Heart left ventricle (tissue), 16 donors: ENCODE measurements at regions not wholly inside any gene's neighbourhood (a gene's known extent, or its start where the extent isn't known, plus 50 kb on each side); places are given as distances from the start of the nearest gene placed in this dataset.

Source experiments
- ATAC-seq, 4 donors: fragments of 200-7000 bp; cut with Tn5 transposase; one replicate each; pipeline ENCODE4 v1.9.1; 2020 to 2022; ENCODE audit warnings: moderate library complexity in 4 of 4, mild to moderate bottlenecking in 3 of 4, moderate number of reproducible peaks in 1 of 4
- DNase-seq, 5 donors: peaks; one replicate each; pipeline ENCODE4 v3.0.0-alpha.2; 2020
- H3K27ac ChIP-seq, 12 donors: fragments of 200-600 bp; sonication (generic) in 4 of 12; one replicate each; pipeline versions ENCODE4 v1.5.0 to v1.8.0; 2016 to 2022; ENCODE audit warnings: mild to moderate bottlenecking in 2 of 12
- H3K27me3 ChIP-seq, 9 donors: fragments of 200-600 bp; sonication (generic) in 2 of 9; one replicate each; pipeline versions ENCODE4 v1.5.1 to v1.8.0; 2016 to 2022; ENCODE audit warnings: mild to moderate bottlenecking in 3 of 9
- H3K36me3 ChIP-seq, 9 donors: fragments of 200-600 bp; sonication (generic) in 2 of 9; one replicate each; pipeline versions ENCODE4 v1.5.0 to v1.8.0; 2018 to 2022; ENCODE audit warnings: mild to moderate bottlenecking in 2 of 9
- H3K4me1 ChIP-seq, 12 donors: fragments of 200-600 bp; sonication (generic) in 4 of 12; one replicate each; pipeline versions ENCODE4 v1.5.0 to v1.8.0; 2016 to 2022; ENCODE audit warnings: mild to moderate bottlenecking in 3 of 12
- H3K4me3 ChIP-seq, 12 donors: fragments of 200-600 bp; sonication (generic) in 4 of 12; one replicate each; pipeline versions ENCODE4 v1.5.0 to v1.8.0; 2017 to 2022; ENCODE audit warnings: mild to moderate bottlenecking in 9 of 12, moderate library complexity in 4 of 12
- H3K9me3 ChIP-seq, 12 donors: fragments of 200-600 bp; sonication (generic) in 4 of 12; one replicate each; pipeline versions ENCODE4 v1.5.0 to v1.8.0; 2016 to 2022; ENCODE audit warnings: mild to moderate bottlenecking in 1 of 12
- POLR2A ChIP-seq, 2 donors: fragments of 450-650 bp; IDR thresholded peaks; one replicate each; pipeline ENCODE4 v1.6.1; 2017; ENCODE audit warnings: antibody characterized with exemption in 2 of 2, mild to moderate bottlenecking in 2 of 2, moderate library complexity in 2 of 2
- WGBS, 4 donors: extraction: QIAGEN DNeasy Blood & Tissue Kit in 2 of 4; methylation state at CpG; one replicate each; pipeline versions ENCODE4 v1.1.5 to v1.1.7; 2013 to 2018; 5-methylcytosine and 5-hydroxymethylcytosine counted together
- intact Hi-C, 10 donors: fragments of 100-400 bp; cut with DNase I; formaldehyde crosslinking; loops; one replicate each; pipeline versions ENCODE4 v1.11.1 to v1.14.2; 2022
- TF ChIP-seq, protein P1 (sequence below), 12 donors: fragments of 200-600 bp; sonication (generic) in 4 of 12; IDR thresholded peaks; one replicate each; pipeline versions ENCODE4 v1.5.0 to v1.8.0; 2018 to 2022; ENCODE audit warnings: antibody characterized with exemption in 12 of 12, mild to moderate bottlenecking in 5 of 12
- donor health status: ischemic (EF 13 %, LVEDD 7.1; RV severe dilation, severe dysfunction).
- donor health status: healthy with polysubstance abuse.
- donor health status: DM: no; HTN: yes; CAD: no.
- donor health status: DM: no; HTN: no; CAD: no.
- donor health status: ischemic (EF 25% LVEDD 6.9; RV normal size, moderate dysfunction).
- donor health status: ischemic (EF 25% LVEDD 5.7; RV mildly dilated, moderate dysfunction).
- donor health status: healthy.
- donor health status: DM: yes; HTN: yes; CAD: no.
- donor health status: ischemic (EF 35%, LVEDD 5.7; RV mildly dilated, moderate dysfunction).
- donor health status: nonischemic (EF 11% LVEDD 7.7; RV severe dilation, severe dysfunction).
- donor health status: DM: yes; HTN: yes; CAD: no.
- donor health status: PGD.
- donor health status: ischemic (EF 29% LVEDD 5.4; RV normal size, mild dysfunction).
- donor health status: nonischemic (EF 23%, LVEDD 6.1; RV moderate dilation, normal function).

DNA sequence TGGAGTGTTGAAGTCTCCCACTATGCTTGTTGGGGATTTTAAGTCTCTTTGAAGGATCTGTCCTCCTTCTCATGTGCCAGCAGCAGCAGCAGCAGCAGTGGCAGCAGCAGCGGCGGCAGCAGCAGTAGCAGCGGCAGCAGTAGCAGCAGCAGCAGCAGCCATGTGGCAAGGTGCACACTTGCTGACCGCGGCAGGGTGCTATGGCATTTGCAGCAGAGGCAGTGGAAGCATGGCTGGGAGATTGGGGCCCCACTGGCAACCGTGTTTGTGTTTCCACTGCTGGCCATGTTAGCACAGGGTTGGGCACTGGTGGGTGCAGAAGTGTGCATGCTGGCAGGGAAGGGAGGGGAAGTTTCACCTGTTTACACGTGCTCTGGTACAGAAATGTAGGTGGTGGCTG is 280.1 kb downstream of the NUP35 start:
- H3K27me3 ChIP-seq: no peaks in the 10 kb centered on the region
- ATAC-seq: no peak
- no peak overlapping the region for H3K27ac ChIP-seq
- no peaks in the 10 kb centered on the region for H3K36me3 ChIP-seq
- no peak overlapping the region for H3K4me3 ChIP-seq
- no peak for TF ChIP-seq POLR2A (IDR thresholded peaks at IDR 0.05)
- TF ChIP-seq, protein P1, sequence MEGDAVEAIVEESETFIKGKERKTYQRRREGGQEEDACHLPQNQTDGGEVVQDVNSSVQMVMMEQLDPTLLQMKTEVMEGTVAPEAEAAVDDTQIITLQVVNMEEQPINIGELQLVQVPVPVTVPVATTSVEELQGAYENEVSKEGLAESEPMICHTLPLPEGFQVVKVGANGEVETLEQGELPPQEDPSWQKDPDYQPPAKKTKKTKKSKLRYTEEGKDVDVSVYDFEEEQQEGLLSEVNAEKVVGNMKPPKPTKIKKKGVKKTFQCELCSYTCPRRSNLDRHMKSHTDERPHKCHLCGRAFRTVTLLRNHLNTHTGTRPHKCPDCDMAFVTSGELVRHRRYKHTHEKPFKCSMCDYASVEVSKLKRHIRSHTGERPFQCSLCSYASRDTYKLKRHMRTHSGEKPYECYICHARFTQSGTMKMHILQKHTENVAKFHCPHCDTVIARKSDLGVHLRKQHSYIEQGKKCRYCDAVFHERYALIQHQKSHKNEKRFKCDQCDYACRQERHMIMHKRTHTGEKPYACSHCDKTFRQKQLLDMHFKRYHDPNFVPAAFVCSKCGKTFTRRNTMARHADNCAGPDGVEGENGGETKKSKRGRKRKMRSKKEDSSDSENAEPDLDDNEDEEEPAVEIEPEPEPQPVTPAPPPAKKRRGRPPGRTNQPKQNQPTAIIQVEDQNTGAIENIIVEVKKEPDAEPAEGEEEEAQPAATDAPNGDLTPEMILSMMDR (IDR thresholded peaks at IDR 0.05): no peak
- H3K9me3 ChIP-seq: peaks cover 0 to 12% (median 0%) of the 10 kb centered on the region in 12 donors
- H3K4me1 ChIP-seq: no peaks in the 10 kb centered on the region
- intact Hi-C loops: no loop called here
- DNase-seq: no peak
- WGBS, 4 donors: 88 to 95% (median 91%) methylated on average over 6 to 7 of the region's 7 CpGs

DNA sequence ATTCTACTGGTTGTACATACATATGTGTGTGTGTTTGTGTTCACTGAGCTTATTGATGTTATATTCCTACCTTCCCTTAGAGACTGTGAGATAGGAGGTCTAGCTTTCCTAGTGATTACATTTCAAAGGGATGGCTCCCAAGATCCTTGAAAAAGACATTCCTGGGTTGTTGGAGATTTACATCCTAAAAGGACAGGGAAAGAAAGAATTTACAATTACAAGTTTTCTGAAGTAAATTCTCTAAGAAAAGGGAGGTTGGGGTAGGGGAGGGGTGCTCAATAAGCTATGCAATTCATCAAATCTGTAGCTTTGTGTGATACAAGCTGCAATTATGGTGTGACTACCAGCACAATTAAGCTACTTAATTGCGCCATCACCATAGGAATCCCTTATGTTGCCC is 284.3 kb downstream of the NUP35 start:
- H3K27ac ChIP-seq: no peak overlapping the region
- H3K4me3 ChIP-seq: no peak overlapping the region
- DNase-seq: no peak
- ATAC-seq: no peak
- TF ChIP-seq, protein P1 (IDR thresholded peaks at IDR 0.05): no peak
- TF ChIP-seq POLR2A (IDR thresholded peaks at IDR 0.05): no peak
- no peaks in the 10 kb centered on the region for H3K27me3 ChIP-seq
- intact Hi-C loops: no loop called here
- 0% methylated on average over 1 of the region's 1 CpG for WGBS, 4 donors
- no peaks in the 10 kb centered on the region for H3K36me3 ChIP-seq
- H3K9me3 ChIP-seq: peaks cover 0 to 21% (median 0%) of the 10 kb centered on the region in 12 donors
- H3K4me1 ChIP-seq: no peaks in the 10 kb centered on the region

DNA sequence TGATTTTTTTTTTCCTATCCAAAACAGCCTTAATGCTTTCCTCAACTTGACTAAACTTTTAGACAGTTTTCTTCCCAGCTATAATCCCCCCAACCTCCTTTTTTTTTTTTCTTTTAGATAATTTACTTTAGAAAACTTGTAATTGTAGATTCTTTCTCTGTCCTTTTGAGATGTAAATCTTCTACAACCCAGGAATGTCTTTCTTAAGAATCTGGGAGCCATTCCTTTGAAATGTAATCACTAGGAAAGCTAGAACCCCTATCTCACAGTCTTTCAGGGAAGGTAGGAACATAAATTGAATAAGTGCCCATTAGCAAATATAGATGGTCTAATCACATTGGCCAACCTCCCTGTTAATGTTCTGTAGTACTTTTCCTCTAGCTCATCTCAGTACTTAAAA is 285.4 kb downstream of the NUP35 start:
- Histone ChIP-seq H3K36me3 (no peaks in the 10 kb centered on the region), H3K9me3 (peaks cover 0 to 13% (median 0%) of the 10 kb centered on the region in 12 donors), H3K27me3 (no peaks in the 10 kb centered on the region), H3K27ac (no peak overlapping the region), H3K4me1 (no peaks in the 10 kb centered on the region), H3K4me3 (no peak overlapping the region)
- TF ChIP-seq POLR2A (IDR thresholded peaks at IDR 0.05): no peak
- TF ChIP-seq, protein P1 (IDR thresholded peaks at IDR 0.05): no peak
- DNase-seq: no peak
- intact Hi-C loops: no loop called here
- ATAC-seq: no peak

DNA sequence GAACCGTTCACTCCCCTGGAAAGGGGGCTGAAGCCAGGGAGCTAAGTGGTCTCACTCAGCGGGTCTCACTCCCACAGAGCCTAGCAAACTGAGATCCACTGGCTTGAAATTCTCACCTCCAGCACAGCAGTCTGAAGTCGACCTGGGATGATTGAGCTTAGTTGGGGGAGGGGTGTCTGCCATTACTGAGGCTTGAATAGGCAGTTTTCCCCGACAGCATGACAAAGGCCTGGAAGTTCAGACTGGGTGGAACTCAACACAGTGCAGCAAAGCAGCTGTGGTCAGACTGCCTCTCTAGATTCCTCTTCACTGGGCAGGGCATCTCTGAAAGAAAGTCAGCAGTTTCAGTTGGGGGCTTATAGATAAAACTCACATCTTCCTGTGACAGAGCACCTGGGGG is 292.5 kb downstream of the NUP35 start:
- Histone ChIP-seq H3K27ac (no peak overlapping the region), H3K9me3 (no peaks in the 10 kb centered on the region), H3K36me3 (no peaks in the 10 kb centered on the region), H3K27me3 (no peaks in the 10 kb centered on the region), H3K4me1 (no peaks in the 10 kb centered on the region), H3K4me3 (no peak overlapping the region)
- DNase-seq: no peak
- no peak for ATAC-seq
- intact Hi-C loops: no loop called here
- WGBS, 4 donors: 55 to 66% (median 61%) methylated on average over 4 of the region's 4 CpGs
- no peak for TF ChIP-seq POLR2A (IDR thresholded peaks at IDR 0.05)
- TF ChIP-seq, protein P1 (IDR thresholded peaks at IDR 0.05): no peak
